ENCODE measurements at regions not wholly inside any gene's neighbourhood (a gene's known extent, or its start where the extent isn't known, plus 50 kb on each side); places are given as distances from the start of the nearest gene placed in this dataset.

- H3K27me3 ChIP-seq (ENCODE audit: control insufficient read depth in 2 of 2, insufficient read depth in 2 of 2, low read length in 2 of 2): no peaks in the 10 kb centered on the region
- no peaks in the 10 kb centered on the region for H4K20me1 ChIP-seq (ENCODE audit: insufficient read depth, low read length)
- no peaks in the 10 kb centered on the region for H3K79me2 ChIP-seq (ENCODE audit: insufficient read depth, low read length)
- Mint-ChIP-seq H3K27ac (no peak overlapping the region), H3K36me3 (no peaks in the 10 kb centered on the region), H3K27me3 (ENCODE audit: low read depth in 3 of 3) (peaks cover 0 to 2% (median 0%) of the 10 kb centered on the region in 3 donors), H3K9me3 (peaks cover 0 to 8% (median 0%) of the 10 kb centered on the region in 7 donors), H3K4me3 (no peak overlapping the region), H3K4me1 (no peaks in the 10 kb centered on the region)
- H3K4me2 ChIP-seq (replicated peaks; ENCODE audit: extremely low read depth, low read length, poor library complexity, severe bottlenecking): no peak overlapping the region
- no peak for DNase-seq
- no peak overlapping the region for H3K9ac ChIP-seq (ENCODE audit: insufficient read depth, low read length, poor library complexity, severe bottlenecking)
- intact Hi-C loops (cut with micrococcal nuclease): no loop called here
- no peak overlapping the region for H3K27ac ChIP-seq (ENCODE audit: low read depth in 1 of 2, low read length in 2 of 2)
- H3K4me3 ChIP-seq (replicated peaks in 1 of 3; ENCODE audit: low read depth in 2 of 3, low read length in 3 of 3): no peak overlapping the region
- TF ChIP-seq CTCF (IDR thresholded peaks at IDR 0.05): no peak
- 73% methylated on average over 2 of the region's 7 CpGs for WGBS (ENCODE audit: insufficient coverage)
- H3K36me3 ChIP-seq (replicated peaks in 1 of 2; ENCODE audit: control insufficient read depth in 1 of 2, insufficient read depth in 2 of 2, low read length in 2 of 2): no peaks in the 10 kb centered on the region
- no peaks in the 10 kb centered on the region for H3K9me3 ChIP-seq (replicated peaks in 1 of 2; ENCODE audit: control insufficient read depth in 1 of 2, insufficient read depth in 1 of 2, low read length in 2 of 2)
- no peak overlapping the region for H2AFZ ChIP-seq (ENCODE audit: insufficient read depth, low read depth, low read length, poor library complexity, severe bottlenecking)
- H3K4me1 ChIP-seq (ENCODE audit: control insufficient read depth in 1 of 2, insufficient read depth in 2 of 2, low read length in 2 of 2): no peaks in the 10 kb centered on the region
These were observed 155.0 kb downstream of the NUAK1 start for GRCh38 chr12:105983622-105984320.

GRCh38 chr12:105985383-105985782, 153.4 kb downstream of the NUAK1 start:
- H3K27me3 ChIP-seq (ENCODE audit: control insufficient read depth in 2 of 2, insufficient read depth in 2 of 2, low read length in 2 of 2): no peaks in the 10 kb centered on the region
- H3K9ac ChIP-seq (ENCODE audit: insufficient read depth, low read length, poor library complexity, severe bottlenecking): no peak overlapping the region
- H3K79me2 ChIP-seq (ENCODE audit: insufficient read depth, low read length): no peaks in the 10 kb centered on the region
- Mint-ChIP-seq H3K27ac (no peak overlapping the region), H3K36me3 (no peaks in the 10 kb centered on the region), H3K4me3 (no peak overlapping the region), H3K9me3 (peaks cover 0 to 8% (median 2%) of the 10 kb centered on the region in 7 donors), H3K27me3 (ENCODE audit: low read depth in 3 of 3) (peaks cover 2 to 3% (median 2%) of the 10 kb centered on the region in 3 donors), H3K4me1 (no peaks in the 10 kb centered on the region)
- H3K4me1 ChIP-seq (ENCODE audit: control insufficient read depth in 1 of 2, insufficient read depth in 2 of 2, low read length in 2 of 2): no peaks in the 10 kb centered on the region
- H3K36me3 ChIP-seq (replicated peaks in 1 of 2; ENCODE audit: control insufficient read depth in 1 of 2, insufficient read depth in 2 of 2, low read length in 2 of 2): no peaks in the 10 kb centered on the region
- no peak overlapping the region for H3K27ac ChIP-seq (ENCODE audit: low read depth in 1 of 2, low read length in 2 of 2)
- no peak for DNase-seq
- no peak overlapping the region for H3K4me2 ChIP-seq (replicated peaks; ENCODE audit: extremely low read depth, low read length, poor library complexity, severe bottlenecking)
- WGBS (ENCODE audit: insufficient coverage): no CpG with 5 or more reads among the region's 2 CpGs
- no peak overlapping the region for H2AFZ ChIP-seq (ENCODE audit: insufficient read depth, low read depth, low read length, poor library complexity, severe bottlenecking)
- intact Hi-C loops (cut with micrococcal nuclease): no loop called here
- H3K4me3 ChIP-seq (replicated peaks in 1 of 3; ENCODE audit: low read depth in 2 of 3, low read length in 3 of 3): no peak overlapping the region
- no peaks in the 10 kb centered on the region for H4K20me1 ChIP-seq (ENCODE audit: insufficient read depth, low read length)
- no peaks in the 10 kb centered on the region for H3K9me3 ChIP-seq (replicated peaks in 1 of 2; ENCODE audit: control insufficient read depth in 1 of 2, insufficient read depth in 1 of 2, low read length in 2 of 2)
- TF ChIP-seq CTCF (IDR thresholded peaks at IDR 0.05): no peak
